ENCODE measurements at regions not wholly inside any gene's neighbourhood (a gene's known extent, or its start where the extent isn't known, plus 50 kb on each side); places are given as distances from the start of the nearest gene placed in this dataset.
"Not testable (repeated sequence)": the region's sequence is repeated elsewhere in the genome, so short reads cannot be mapped to it uniquely, and the experiment has no call there.

GRCh38 chr6:168915242-168915641 is 338.4 kb downstream of the THBS2 start:
- H3K4me1 Mint-ChIP-seq (ENCODE audit: low read depth, unreplicated experiment) = no peaks in the 10 kb centered on the region
- no peak overlapping the region for H3K4me3 Mint-ChIP-seq (ENCODE audit: unreplicated experiment)
- TF ChIP-seq CTCF (IDR thresholded peaks at IDR 0.05; ENCODE audit: partially characterized antibody, unreplicated experiment) = no peak
- no peak overlapping the region for H3K27ac Mint-ChIP-seq (ENCODE audit: unreplicated experiment)
- H3K36me3 Mint-ChIP-seq (ENCODE audit: unreplicated experiment) = peaks cover 11% of the 10 kb centered on the region
- no peaks in the 10 kb centered on the region for H3K27me3 Mint-ChIP-seq (ENCODE audit: unreplicated experiment)
- no peak for DNase-seq
- no peaks in the 10 kb centered on the region for H3K9me3 Mint-ChIP-seq (ENCODE audit: unreplicated experiment)

- no peaks in the 10 kb centered on the region for H3K27me3 Mint-ChIP-seq (ENCODE audit: unreplicated experiment)
- peaks cover 19% of the 10 kb centered on the region for H3K36me3 Mint-ChIP-seq (ENCODE audit: unreplicated experiment)
- no peak overlapping the region for H3K27ac Mint-ChIP-seq (ENCODE audit: unreplicated experiment)
- H3K4me1 Mint-ChIP-seq (ENCODE audit: low read depth, unreplicated experiment) = no peaks in the 10 kb centered on the region
- H3K4me3 Mint-ChIP-seq (ENCODE audit: unreplicated experiment) = no peak overlapping the region
- H3K9me3 Mint-ChIP-seq (ENCODE audit: unreplicated experiment) = no peaks in the 10 kb centered on the region
- no peak for TF ChIP-seq CTCF (IDR thresholded peaks at IDR 0.05; ENCODE audit: partially characterized antibody, unreplicated experiment)
- DNase-seq = no peak
Observed at GRCh38 chr6:168913866-168914469, 339.7 kb downstream of the THBS2 start.

- not testable (repeated sequence) for H3K27me3 Mint-ChIP-seq (ENCODE audit: unreplicated experiment); H3K27ac Mint-ChIP-seq (ENCODE audit: unreplicated experiment); DNase-seq; H3K9me3 Mint-ChIP-seq (ENCODE audit: unreplicated experiment); H3K4me1 Mint-ChIP-seq (ENCODE audit: low read depth, unreplicated experiment); H3K4me3 Mint-ChIP-seq (ENCODE audit: unreplicated experiment)
- H3K36me3 Mint-ChIP-seq (ENCODE audit: unreplicated experiment) = peaks cover 19% of the 10 kb centered on the region
Observed at GRCh38 chr6:168913231-168913865, 340.3 kb downstream of the THBS2 start.

GRCh38 chr6:168909288-168909687 is 344.4 kb downstream of the THBS2 start:
- H3K4me1 Mint-ChIP-seq (ENCODE audit: low read depth, unreplicated experiment) = no peaks in the 10 kb centered on the region
- no peak overlapping the region for H3K27ac Mint-ChIP-seq (ENCODE audit: unreplicated experiment)
- peaks cover 24% of the 10 kb centered on the region for H3K36me3 Mint-ChIP-seq (ENCODE audit: unreplicated experiment)
- no peak for DNase-seq
- H3K27me3 Mint-ChIP-seq (ENCODE audit: unreplicated experiment) = peaks cover 2% of the 10 kb centered on the region
- H3K9me3 Mint-ChIP-seq (ENCODE audit: unreplicated experiment) = no peaks in the 10 kb centered on the region
- H3K4me3 Mint-ChIP-seq (ENCODE audit: unreplicated experiment) = no peak overlapping the region
- no peak for TF ChIP-seq CTCF (IDR thresholded peaks at IDR 0.05; ENCODE audit: partially characterized antibody, unreplicated experiment)

- Mint-ChIP-seq H3K4me1 (ENCODE audit: low read depth, unreplicated experiment) (no peaks in the 10 kb centered on the region), H3K36me3 (ENCODE audit: unreplicated experiment) (peaks cover 24% of the 10 kb centered on the region), H3K27me3 (ENCODE audit: unreplicated experiment) (peaks cover 2% of the 10 kb centered on the region), H3K4me3 (ENCODE audit: unreplicated experiment) (no peak overlapping the region), H3K9me3 (ENCODE audit: unreplicated experiment) (no peaks in the 10 kb centered on the region), H3K27ac (ENCODE audit: unreplicated experiment) (no peak overlapping the region)
- TF ChIP-seq CTCF (IDR thresholded peaks at IDR 0.05; ENCODE audit: partially characterized antibody, unreplicated experiment) = no peak
- no peak for DNase-seq
Observed at GRCh38 chr6:168908887-168909286, 344.8 kb downstream of the THBS2 start.
